ENCODE measurements at regions not wholly inside any gene's neighbourhood (a gene's known extent, or its start where the extent isn't known, plus 50 kb on each side); places are given as distances from the start of the nearest gene placed in this dataset.

- TF ChIP-seq, protein P1, sequence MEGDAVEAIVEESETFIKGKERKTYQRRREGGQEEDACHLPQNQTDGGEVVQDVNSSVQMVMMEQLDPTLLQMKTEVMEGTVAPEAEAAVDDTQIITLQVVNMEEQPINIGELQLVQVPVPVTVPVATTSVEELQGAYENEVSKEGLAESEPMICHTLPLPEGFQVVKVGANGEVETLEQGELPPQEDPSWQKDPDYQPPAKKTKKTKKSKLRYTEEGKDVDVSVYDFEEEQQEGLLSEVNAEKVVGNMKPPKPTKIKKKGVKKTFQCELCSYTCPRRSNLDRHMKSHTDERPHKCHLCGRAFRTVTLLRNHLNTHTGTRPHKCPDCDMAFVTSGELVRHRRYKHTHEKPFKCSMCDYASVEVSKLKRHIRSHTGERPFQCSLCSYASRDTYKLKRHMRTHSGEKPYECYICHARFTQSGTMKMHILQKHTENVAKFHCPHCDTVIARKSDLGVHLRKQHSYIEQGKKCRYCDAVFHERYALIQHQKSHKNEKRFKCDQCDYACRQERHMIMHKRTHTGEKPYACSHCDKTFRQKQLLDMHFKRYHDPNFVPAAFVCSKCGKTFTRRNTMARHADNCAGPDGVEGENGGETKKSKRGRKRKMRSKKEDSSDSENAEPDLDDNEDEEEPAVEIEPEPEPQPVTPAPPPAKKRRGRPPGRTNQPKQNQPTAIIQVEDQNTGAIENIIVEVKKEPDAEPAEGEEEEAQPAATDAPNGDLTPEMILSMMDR (IDR thresholded peaks at IDR 0.05; ENCODE audit: control extremely low read depth, extremely low read depth, low read depth, missing control alignments) = no peak
- POLR2A ChIA-PET = no interaction called here
- CTCF ChIA-PET = interaction anchor here (1.5 kb wide), 1 partner anchor 16 kb away, joined by 3 read pairs; no protein-coding TSS in a partner anchor
- DNase-seq (ENCODE audit: extremely low spot score) = no peak
These were observed 106.1 kb upstream of the ALDH1B1 start for GRCh38 chr9:38286357-38286756.

- ChIA-PET CTCF (interaction anchor here (0.9 kb wide), 1 partner anchor 12 kb away, joined by 3 read pairs; no protein-coding TSS in a partner anchor), POLR2A (no interaction called here)
- no peak for DNase-seq (ENCODE audit: extremely low spot score)
- TF ChIP-seq, protein P1 (IDR thresholded peaks at IDR 0.05; ENCODE audit: control extremely low read depth, extremely low read depth, low read depth, missing control alignments) = no peak
These were observed 107.3 kb upstream of the ALDH1B1 start for GRCh38 chr9:38285236-38285635.

DNA sequence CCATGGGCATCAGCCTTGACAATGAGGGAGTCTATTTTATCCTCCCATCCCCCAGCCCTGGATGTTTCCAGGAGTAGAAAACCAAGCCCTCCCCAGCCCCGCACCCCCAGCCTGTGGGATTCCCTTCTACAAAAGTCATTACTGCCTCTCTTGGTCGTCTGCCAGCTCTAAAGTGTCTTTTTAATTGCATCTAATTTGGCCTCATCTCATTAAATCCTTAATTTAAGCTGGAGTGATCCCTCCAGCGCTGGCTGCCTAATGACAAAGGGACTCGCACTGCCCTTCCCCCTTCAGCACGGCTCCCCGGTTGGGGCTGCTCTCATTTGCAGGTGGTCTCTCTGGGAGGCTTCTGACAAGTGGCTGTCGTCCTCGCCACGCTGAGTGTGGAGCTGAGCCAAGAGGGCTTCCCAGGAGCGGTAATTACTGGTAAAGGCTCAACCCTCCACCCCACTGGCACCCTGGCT, 107.9 kb upstream of the ALDH1B1 start:
- TF ChIP-seq, protein P1 (IDR thresholded peaks at IDR 0.05; ENCODE audit: control extremely low read depth, extremely low read depth, low read depth, missing control alignments) = no peak
- ChIA-PET POLR2A (no interaction called here), CTCF (interaction anchor here (0.9 kb wide), 1 partner anchor 11 kb away, joined by 3 read pairs; no protein-coding TSS in a partner anchor)
- DNase-seq (ENCODE audit: extremely low spot score) = no peak

DNA sequence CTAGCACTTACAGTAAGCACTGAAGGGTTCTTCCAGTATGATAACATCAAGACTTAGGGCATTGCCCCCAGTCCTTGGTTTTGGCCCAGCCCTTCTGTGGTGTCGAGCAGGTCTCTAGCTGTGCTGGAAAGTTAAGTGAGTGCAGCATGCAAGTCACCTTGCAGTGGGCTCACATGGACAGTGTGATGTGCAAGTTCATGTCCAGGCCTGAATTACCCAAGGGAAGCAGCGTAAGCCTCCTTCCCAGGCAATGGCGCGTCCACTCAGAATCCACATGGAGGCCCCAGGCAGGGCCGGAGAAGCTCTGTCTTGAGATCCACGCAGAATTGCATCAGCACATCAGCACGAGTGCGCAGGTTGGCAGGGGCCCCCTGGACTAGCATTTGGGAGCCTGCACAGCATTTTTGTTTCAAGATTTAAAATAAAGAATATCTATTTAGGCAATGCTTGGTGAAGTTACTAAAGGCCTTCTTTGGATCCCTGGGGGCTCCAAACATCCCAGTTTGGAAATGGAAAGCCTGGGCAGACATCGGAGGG, 108.4 kb upstream of the ALDH1B1 start:
- TF ChIP-seq, protein P1 (IDR thresholded peaks at IDR 0.05; ENCODE audit: control extremely low read depth, extremely low read depth, low read depth, missing control alignments) = no peak
- DNase-seq (ENCODE audit: extremely low spot score) = no peak
- POLR2A ChIA-PET = no interaction called here
- CTCF ChIA-PET = interaction anchor here (0.9 kb wide), 1 partner anchor 11 kb away, joined by 3 read pairs; no protein-coding TSS in a partner anchor

DNA sequence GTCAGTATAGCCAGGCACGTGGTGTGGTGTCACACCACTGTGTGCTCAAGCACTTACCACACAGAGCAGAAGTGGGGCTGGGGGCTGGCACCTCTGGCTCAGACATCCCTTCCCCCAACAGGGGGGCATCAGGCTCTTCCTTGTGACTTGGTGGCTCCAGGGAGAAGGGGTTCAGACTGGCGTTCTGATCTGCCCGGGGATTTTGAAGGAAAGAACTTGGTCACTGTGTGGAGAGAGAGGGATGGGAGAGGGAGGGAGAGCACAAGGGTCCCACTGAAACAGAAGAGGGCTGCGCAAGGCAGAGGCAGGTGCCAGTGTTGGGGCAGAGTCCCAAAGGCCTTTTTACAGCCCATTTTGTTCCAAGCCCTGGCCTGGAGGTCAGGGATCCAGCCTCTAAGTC, 109.7 kb upstream of the ALDH1B1 start:
- DNase-seq (ENCODE audit: extremely low spot score) = no peak
- ChIA-PET POLR2A (no interaction called here), CTCF (no interaction called here)
- TF ChIP-seq, protein P1 (IDR thresholded peaks at IDR 0.05; ENCODE audit: control extremely low read depth, extremely low read depth, low read depth, missing control alignments) = no peak

- TF ChIP-seq, protein P1 (IDR thresholded peaks at IDR 0.05; ENCODE audit: control extremely low read depth, extremely low read depth, low read depth, missing control alignments) = no peak
- CTCF ChIA-PET = no interaction called here
- no peak for DNase-seq (ENCODE audit: extremely low spot score)
- POLR2A ChIA-PET = no interaction called here
These were observed 110.6 kb upstream of the ALDH1B1 start for GRCh38 chr9:38281917-38282316.

Measured in GM10248 (cell line).